ENCODE measurements at regions not wholly inside any gene's neighbourhood (a gene's known extent, or its start where the extent isn't known, plus 50 kb on each side); places are given as distances from the start of the nearest gene placed in this dataset.
"Not testable (repeated sequence)": the region's sequence is repeated elsewhere in the genome, so short reads cannot be mapped to it uniquely, and the experiment has no call there.

DNA sequence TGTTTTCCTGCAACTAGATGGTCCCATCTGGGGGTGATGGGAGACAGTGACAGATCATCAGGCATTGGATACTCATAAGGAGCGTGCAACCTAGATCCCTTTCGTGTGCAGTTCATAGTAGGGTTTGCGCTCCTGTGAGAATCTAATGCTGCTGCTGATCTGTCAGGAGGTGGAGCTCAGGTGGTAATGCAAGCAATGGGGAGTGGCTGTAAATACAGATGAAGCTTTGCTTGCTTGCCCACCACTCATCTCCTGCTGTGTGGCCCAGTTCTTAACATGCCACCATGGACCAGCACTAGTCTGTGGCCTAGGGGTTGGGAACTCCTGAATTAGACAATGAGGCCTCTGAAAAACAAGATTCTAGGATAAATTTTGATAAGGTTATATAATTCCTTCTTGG is 430.6 kb downstream of the KCNJ2 start:
- TF ChIP-seq POLR2A (IDR thresholded peaks at IDR 0.05; ENCODE audit: low read depth, low read length); TAF1 (IDR thresholded peaks at IDR 0.05; ENCODE audit: borderline replicate concordance, low read depth, low read length): not testable (repeated sequence)
